CD14-positive monocyte (primary cell): ENCODE measurements at regions not wholly inside any gene's neighbourhood (a gene's known extent, or its start where the extent isn't known, plus 50 kb on each side); places are given as distances from the start of the nearest gene placed in this dataset.

Experiments
- DNase-seq, 3 donors: peaks; one replicate each; pipeline ENCODE4 v3.0.0-alpha.2; 2011 to 2022
- H2AFZ ChIP-seq: 2 replicates; pipeline ENCODE4 v1.6.0; 2012; ENCODE audit warnings: mild to moderate bottlenecking, low read depth, low read length, inconsistent platforms; ENCODE audit not compliant: insufficient read depth, poor library complexity, severe bottlenecking
- H3K27ac ChIP-seq, 2 donors: 1 replicate in 1 of 2; 2 replicates in 1 of 2; pipeline ENCODE4 v1.5.1; 2012 to 2013; ENCODE audit warnings: low read length in 2 of 2, control low read depth in 1 of 2, inconsistent platforms in 1 of 2, low read depth in 1 of 2, mild to moderate bottlenecking in 1 of 2
- H3K27me3 ChIP-seq, 2 donors: one replicate each; pipeline versions ENCODE4 v1.6.0 to v1.6.1; 2011 to 2013; ENCODE audit warnings: low read length in 2 of 2; ENCODE audit not compliant: control insufficient read depth in 2 of 2, insufficient read depth in 2 of 2
- H3K36me3 ChIP-seq, 2 donors: replicated peaks in 1 of 2; 1 replicate in 1 of 2; 2 replicates in 1 of 2; pipeline versions ENCODE4 v1.5.1 to v1.6.1; 2012 to 2013; ENCODE audit warnings: low read length in 2 of 2, control low read depth in 1 of 2, inconsistent platforms in 1 of 2, mild to moderate bottlenecking in 1 of 2; ENCODE audit not compliant: insufficient read depth in 2 of 2, control insufficient read depth in 1 of 2
- H3K4me1 ChIP-seq, 2 donors: 1 replicate in 1 of 2; 2 replicates in 1 of 2; pipeline versions ENCODE4 v1.5.1 to v1.6.1; 2012 to 2013; ENCODE audit warnings: low read length in 2 of 2, control low read depth in 1 of 2, inconsistent platforms in 1 of 2, mild to moderate bottlenecking in 1 of 2, moderate library complexity in 1 of 2; ENCODE audit not compliant: insufficient read depth in 2 of 2, control insufficient read depth in 1 of 2
- H3K4me2 ChIP-seq: replicated peaks from 2 replicates; pipeline ENCODE3; 2012; ENCODE audit warnings: low read length, moderate library complexity, mild to moderate bottlenecking; ENCODE audit not compliant: poor library complexity, severe bottlenecking; ENCODE audit errors: extremely low read depth
- H3K4me3 ChIP-seq, 3 experiments: fragments of 200-600 bp in 1 of 3; sonication (generic) in 1 of 3; replicated peaks in 1 of 3; 1 replicate in 2 of 3; 2 replicates in 1 of 3; pipeline ENCODE4 v1.5.1; 2011 to 2013; ENCODE audit warnings: low read length in 3 of 3, mild to moderate bottlenecking in 3 of 3, control low read depth in 2 of 3, low read depth in 2 of 3, inconsistent platforms in 1 of 3, moderate library complexity in 1 of 3
- H3K79me2 ChIP-seq: 2 replicates; pipeline ENCODE4 v1.6.0; 2012; ENCODE audit warnings: mild to moderate bottlenecking, control low read depth, inconsistent platforms, low read length, moderate library complexity; ENCODE audit not compliant: insufficient read depth
- H3K9ac ChIP-seq: 2 replicates; pipeline ENCODE4 v1.6.0; 2017; ENCODE audit warnings: low read length, mild to moderate bottlenecking; ENCODE audit not compliant: insufficient read depth, poor library complexity, severe bottlenecking
- H3K9me3 ChIP-seq, 2 donors: replicated peaks in 1 of 2; 1 replicate in 1 of 2; 2 replicates in 1 of 2; pipeline versions ENCODE4 v1.5.1 to v1.6.1; 2012 to 2013; ENCODE audit warnings: low read length in 2 of 2, control low read depth in 1 of 2; ENCODE audit not compliant: control insufficient read depth in 1 of 2, insufficient read depth in 1 of 2
- H4K20me1 ChIP-seq: 2 replicates; pipeline ENCODE4 v1.6.0; 2012; ENCODE audit warnings: mild to moderate bottlenecking, low read length, control low read depth, moderate library complexity; ENCODE audit not compliant: insufficient read depth
- H3K27ac Mint-ChIP-seq, 7 donors: one replicate each; pipeline ENCODE4 v1.8.0; 2020; ENCODE audit warnings: mild to moderate bottlenecking in 7 of 7, mixed read lengths in 7 of 7, moderate library complexity in 6 of 7, inconsistent platforms in 2 of 7
- H3K27me3 Mint-ChIP-seq, 3 donors: one replicate each; pipeline ENCODE4 v1.8.0; 2021 to 2022; ENCODE audit warnings: low read depth in 3 of 3, mild to moderate bottlenecking in 3 of 3, mixed read lengths in 3 of 3, moderate library complexity in 3 of 3, inconsistent platforms in 1 of 3
- H3K36me3 Mint-ChIP-seq, 2 donors: one replicate each; pipeline ENCODE4 v1.8.0; 2020; ENCODE audit warnings: mixed read lengths in 2 of 2, inconsistent platforms in 1 of 2, mild to moderate bottlenecking in 1 of 2
- H3K4me1 Mint-ChIP-seq: one replicate; pipeline ENCODE4 v1.8.0; 2020; ENCODE audit warnings: mild to moderate bottlenecking, mixed read lengths
- H3K4me3 Mint-ChIP-seq, 2 donors: one replicate each; pipeline ENCODE4 v1.8.0; 2020; ENCODE audit warnings: mild to moderate bottlenecking in 2 of 2, mixed read lengths in 2 of 2, moderate library complexity in 1 of 2
- H3K9me3 Mint-ChIP-seq, 7 donors: one replicate each; pipeline ENCODE4 v1.8.0; 2020 to 2022; ENCODE audit warnings: mixed read lengths in 7 of 7, mild to moderate bottlenecking in 6 of 7, moderate library complexity in 6 of 7, inconsistent platforms in 2 of 7
- WGBS: methylation state at CpG from one replicate; pipeline ENCODE4 v1.1.5; 2013; ENCODE audit warnings: missing lambda C conversion rate; ENCODE audit not compliant: insufficient coverage; 5-methylcytosine and 5-hydroxymethylcytosine counted together
- intact Hi-C, 2 donors: fragments of 100-400 bp; cut with micrococcal nuclease; formaldehyde crosslinking; loops; one replicate each; pipeline versions ENCODE4 v1.15.0 to v1.15.1; 2023
- TF ChIP-seq, protein P1 (sequence below): fragments of 200-600 bp; IDR thresholded peaks from one replicate; pipeline ENCODE4 v1.8.0; 2022; ENCODE audit warnings: antibody characterized with exemption, mild to moderate bottlenecking

DNA sequence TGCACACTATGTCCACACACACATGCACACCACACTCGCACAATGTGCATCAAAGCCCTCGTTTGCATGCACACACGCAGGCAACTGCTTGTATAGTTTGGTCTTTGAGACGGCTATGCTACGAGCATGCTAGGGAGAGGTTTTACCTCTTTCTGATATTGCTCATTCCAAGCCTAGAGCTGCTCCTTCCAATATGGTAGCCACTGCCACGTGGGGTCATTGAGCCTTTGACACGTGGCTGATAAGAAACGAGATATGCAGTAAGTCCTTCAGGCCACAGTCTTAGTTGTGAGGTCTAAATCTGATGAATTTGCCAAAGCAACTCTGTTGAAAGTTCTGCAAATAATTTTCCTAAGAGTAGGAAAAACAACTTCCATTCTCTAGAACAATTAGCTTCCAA, 204.4 kb downstream of the KLF6 start:
- Mint-ChIP-seq H3K27me3 (peaks cover 0 to 1% (median 0%) of the 10 kb centered on the region in 3 donors), H3K4me3 (no peak overlapping the region), H3K36me3 (no peaks in the 10 kb centered on the region), H3K4me1 (peaks cover 11% of the 10 kb centered on the region), H3K27ac (no peak overlapping the region), H3K9me3 (no peaks in the 10 kb centered on the region)
- Histone ChIP-seq H3K4me1 (peaks cover 0 to 5% of the 10 kb centered on the region in 2 donors), H3K9ac (no peak overlapping the region), H3K4me2 (no peak overlapping the region), H3K36me3 (no peaks in the 10 kb centered on the region), H3K27ac (no peak overlapping the region), H4K20me1 (no peaks in the 10 kb centered on the region), H3K27me3 (no peaks in the 10 kb centered on the region), H3K9me3 (no peaks in the 10 kb centered on the region), H2AFZ (no peak overlapping the region), H3K79me2 (no peaks in the 10 kb centered on the region), H3K4me3 (no peak overlapping the region)
- 100% methylated on average over 2 of the region's 8 CpGs for WGBS
- TF ChIP-seq, protein P1, sequence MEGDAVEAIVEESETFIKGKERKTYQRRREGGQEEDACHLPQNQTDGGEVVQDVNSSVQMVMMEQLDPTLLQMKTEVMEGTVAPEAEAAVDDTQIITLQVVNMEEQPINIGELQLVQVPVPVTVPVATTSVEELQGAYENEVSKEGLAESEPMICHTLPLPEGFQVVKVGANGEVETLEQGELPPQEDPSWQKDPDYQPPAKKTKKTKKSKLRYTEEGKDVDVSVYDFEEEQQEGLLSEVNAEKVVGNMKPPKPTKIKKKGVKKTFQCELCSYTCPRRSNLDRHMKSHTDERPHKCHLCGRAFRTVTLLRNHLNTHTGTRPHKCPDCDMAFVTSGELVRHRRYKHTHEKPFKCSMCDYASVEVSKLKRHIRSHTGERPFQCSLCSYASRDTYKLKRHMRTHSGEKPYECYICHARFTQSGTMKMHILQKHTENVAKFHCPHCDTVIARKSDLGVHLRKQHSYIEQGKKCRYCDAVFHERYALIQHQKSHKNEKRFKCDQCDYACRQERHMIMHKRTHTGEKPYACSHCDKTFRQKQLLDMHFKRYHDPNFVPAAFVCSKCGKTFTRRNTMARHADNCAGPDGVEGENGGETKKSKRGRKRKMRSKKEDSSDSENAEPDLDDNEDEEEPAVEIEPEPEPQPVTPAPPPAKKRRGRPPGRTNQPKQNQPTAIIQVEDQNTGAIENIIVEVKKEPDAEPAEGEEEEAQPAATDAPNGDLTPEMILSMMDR = no peak
- DNase-seq = no peak
- intact Hi-C loops = no loop called here

- H3K36me3 Mint-ChIP-seq = no peaks in the 10 kb centered on the region
- H3K36me3 ChIP-seq = no peaks in the 10 kb centered on the region
- H3K27me3 ChIP-seq = no peaks in the 10 kb centered on the region
- intact Hi-C loops = no loop called here
- H3K9me3 Mint-ChIP-seq = no peaks in the 10 kb centered on the region
- H2AFZ ChIP-seq = peak overlapping the region; percentile 6
- H4K20me1 ChIP-seq = no peaks in the 10 kb centered on the region
- no peaks in the 10 kb centered on the region for H3K9me3 ChIP-seq
- 70% methylated on average over 2 of the region's 3 CpGs for WGBS
- H3K27ac ChIP-seq = no peak overlapping the region
- peaks cover 0 to 5% of the 10 kb centered on the region in 2 donors for H3K4me1 ChIP-seq
- H3K4me3 Mint-ChIP-seq = no peak overlapping the region
- no peak for DNase-seq
- no peak overlapping the region for H3K4me3 ChIP-seq
- peaks cover 11% of the 10 kb centered on the region for H3K4me1 Mint-ChIP-seq
- no peak overlapping the region for H3K4me2 ChIP-seq
- no peak overlapping the region for H3K9ac ChIP-seq
- no peaks in the 10 kb centered on the region for H3K79me2 ChIP-seq
- TF ChIP-seq, protein P1 = no peak
- peaks cover 0 to 1% (median 0%) of the 10 kb centered on the region in 3 donors for H3K27me3 Mint-ChIP-seq
- H3K27ac Mint-ChIP-seq = peak overlapping the region in 2 of 7 donors; percentile 12 to 27
These were observed 205.2 kb downstream of the KLF6 start for GRCh38 chr10:3579845-3580244.
